RWPE1 (cell line): ENCODE measurements at regions not wholly inside any gene's neighbourhood (a gene's known extent, or its start where the extent isn't known, plus 50 kb on each side); places are given as distances from the start of the nearest gene placed in this dataset.
"Not testable (repeated sequence)": the region's sequence is repeated elsewhere in the genome, so short reads cannot be mapped to it uniquely, and the experiment has no call there.

ENCODE experiments used
- CTCF ChIA-PET: fragments of 350-600 bp; sonication (Branson Sonifier 250); formaldehyde crosslinking; extraction: SDS; loops from one replicate; lab custom pipeline; 2021; lab: Yijun Ruan, JAX
- POLR2A ChIA-PET: fragments of 400-600 bp; formaldehyde crosslinking; extraction: SDS; loops from one replicate; lab custom pipeline; 2020; ENCODE audit warnings: antibody characterized with exemption; ENCODE audit not compliant: low non-redundant PET; lab: Yijun Ruan, JAX
- DNase-seq: peaks from one replicate; pipeline ENCODE4 v3.0.0; 2012; ENCODE audit warnings: low spot score
- H3K27ac ChIP-seq: fragments of 450-650 bp; 2 replicates; pipeline ENCODE4 v1.5.1; 2017
- CTCF ChIP-seq: fragments of 450-650 bp; conservative IDR thresholded peaks from 2 replicates; pipeline ENCODE4 v1.5.1; 2017; ENCODE audit warnings: low read depth, mild to moderate bottlenecking

GRCh38 chr16:22659933-22660332 is 149.2 kb downstream of the NPIPB5 start:
- no peak for DNase-seq
- CTCF ChIA-PET = interaction anchor here (1.0 kb wide), 1 partner anchor 16 kb away, joined by 6 read pairs; no protein-coding TSS in a partner anchor
- TF ChIP-seq CTCF = no peak
- no peak overlapping the region for H3K27ac ChIP-seq
- POLR2A ChIA-PET = no interaction called here

- TF ChIP-seq CTCF = no peak
- ChIA-PET CTCF (interaction anchor here (0.9 kb wide), 1 partner anchor 22 kb away, joined by 4 read pairs; no protein-coding TSS in a partner anchor), POLR2A (no interaction called here)
- H3K27ac ChIP-seq = no peak overlapping the region
- no peak for DNase-seq
These were observed 149.9 kb downstream of the NPIPB5 start for GRCh38 chr16:22660441-22661160.

GRCh38 chr16:22661161-22661647 is 150.5 kb downstream of the NPIPB5 start:
- POLR2A ChIA-PET = no interaction called here
- H3K27ac ChIP-seq = no peak overlapping the region
- CTCF ChIA-PET = interaction anchor here (0.7 to 0.9 kb wide), 2 partner anchors 23 to 1492 kb away, joined by 4 to 5 read pairs; no protein-coding TSS in a partner anchor
- TF ChIP-seq CTCF = no peak
- DNase-seq = no peak

- CTCF ChIA-PET = interaction anchor here (0.8 kb wide), 1 partner anchor 20 kb away, joined by 3 read pairs; no protein-coding TSS in a partner anchor
- POLR2A ChIA-PET, DNase-seq, H3K27ac ChIP-seq: not testable (repeated sequence)
These were observed 151.0 kb upstream of the HS3ST2 start for GRCh38 chr16:22662958-22663357.

GRCh38 chr16:22663389-22664064 is 150.4 kb upstream of the HS3ST2 start:
- POLR2A ChIA-PET = no interaction called here
- H3K27ac ChIP-seq = no peak overlapping the region
- CTCF ChIA-PET = interaction anchor here (0.8 kb wide), 1 partner anchor 20 kb away, joined by 3 read pairs; no protein-coding TSS in a partner anchor
- DNase-seq = no peak
- no peak for TF ChIP-seq CTCF

GRCh38 chr16:22664132-22664531 is 149.8 kb upstream of the HS3ST2 start:
- POLR2A ChIA-PET = no interaction called here
- no peak for DNase-seq
- TF ChIP-seq CTCF = no peak
- H3K27ac ChIP-seq = no peak overlapping the region
- CTCF ChIA-PET = no interaction called here
